ENCODE measurements at regions not wholly inside any gene's neighbourhood (a gene's known extent, or its start where the extent isn't known, plus 50 kb on each side); places are given as distances from the start of the nearest gene placed in this dataset.

DNA sequence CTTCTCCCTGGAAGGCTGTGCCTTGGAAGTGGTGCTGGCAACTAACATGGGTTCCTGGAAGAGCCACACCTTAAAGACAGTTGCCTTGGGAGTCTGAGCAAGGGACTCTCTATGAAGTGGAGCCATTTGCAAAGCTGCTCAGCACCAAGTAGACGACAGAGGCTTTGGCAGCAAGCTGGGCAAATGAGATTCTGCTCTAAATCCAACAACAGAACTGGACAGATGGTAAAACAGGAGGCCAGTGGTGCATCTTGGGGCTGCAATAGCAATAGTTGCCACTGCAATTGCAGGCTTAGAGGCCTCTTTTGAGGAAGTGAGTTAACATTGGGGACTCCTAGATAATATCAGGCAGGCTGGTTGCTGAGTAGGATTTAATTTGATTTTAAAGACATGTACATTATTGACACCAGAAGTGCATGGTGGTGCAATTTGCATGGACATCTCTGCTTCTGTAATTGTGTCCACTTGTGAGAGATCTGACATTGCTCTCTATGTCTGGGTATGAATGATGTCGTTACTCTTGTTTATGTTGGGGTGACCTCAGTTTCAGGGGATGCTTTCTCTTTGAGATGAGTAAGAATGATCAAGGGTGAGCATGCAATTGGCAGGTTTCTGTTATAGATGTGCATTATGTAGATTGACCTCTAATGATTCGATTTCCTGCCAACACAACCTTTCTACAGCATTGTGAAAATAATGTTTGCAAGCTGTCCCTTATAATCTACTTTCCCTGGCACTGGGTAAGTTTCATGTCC lies 568.3 kb upstream of the MEX3C start:
- no peaks in the 10 kb centered on the region for H3K79me2 ChIP-seq (ENCODE audit: control insufficient read depth, insufficient read depth, low read length)
- H3K9ac ChIP-seq (ENCODE audit: insufficient read depth in 1 of 2, low read depth in 2 of 2, low read length in 2 of 2) = no peak overlapping the region
- no peaks in the 10 kb centered on the region for H4K20me1 ChIP-seq (replicated peaks; ENCODE audit: control insufficient read depth, insufficient read depth, low read length)
- ChIA-PET POLR2A (no interaction called here), CTCF (ENCODE audit: low intra/inter-chr PET ratio) (no interaction called here)
- no peaks in the 10 kb centered on the region for H3K4me1 ChIP-seq (replicated peaks in 1 of 2; ENCODE audit: control insufficient read depth in 2 of 2, insufficient read depth in 2 of 2, low read length in 2 of 2)
- 0% methylated on average over 3 of the region's 3 CpGs for WGBS (ENCODE audit: insufficient coverage, low coverage, missing lambda C conversion rate)
- intact Hi-C loops (cut with micrococcal nuclease) (no loop called here), in situ Hi-C loops (cut with MboI) (no loop called here)
- H3K27me3 ChIP-seq (ENCODE audit: control insufficient read depth in 2 of 2, insufficient read depth in 2 of 2, low read length in 2 of 2) = no peaks in the 10 kb centered on the region
- no peak overlapping the region for H3K27ac ChIP-seq (ENCODE audit: extremely low read depth, low read depth, low read length)
- DNase-seq (ENCODE audit: extremely low read depth in 1 of 4, low spot score in 3 of 4) (no peak), FAIRE-seq (no peak), ATAC-seq (no peak)
- no peaks in the 10 kb centered on the region for H3K9me1 ChIP-seq (ENCODE audit: control insufficient read depth, insufficient read depth, low read length)
- no peaks in the 10 kb centered on the region for H3K36me3 ChIP-seq (ENCODE audit: control insufficient read depth, insufficient read depth, low read length)
- no peak overlapping the region for H2AFZ ChIP-seq (ENCODE audit: low read depth, low read length)
- H3K4me3 ChIP-seq = no peak overlapping the region
- no peak for TF ChIP-seq ZNF217 (CRISPR knock-in tag; IDR thresholded peaks at IDR 0.05)
- TF ChIP-seq, protein P1, sequence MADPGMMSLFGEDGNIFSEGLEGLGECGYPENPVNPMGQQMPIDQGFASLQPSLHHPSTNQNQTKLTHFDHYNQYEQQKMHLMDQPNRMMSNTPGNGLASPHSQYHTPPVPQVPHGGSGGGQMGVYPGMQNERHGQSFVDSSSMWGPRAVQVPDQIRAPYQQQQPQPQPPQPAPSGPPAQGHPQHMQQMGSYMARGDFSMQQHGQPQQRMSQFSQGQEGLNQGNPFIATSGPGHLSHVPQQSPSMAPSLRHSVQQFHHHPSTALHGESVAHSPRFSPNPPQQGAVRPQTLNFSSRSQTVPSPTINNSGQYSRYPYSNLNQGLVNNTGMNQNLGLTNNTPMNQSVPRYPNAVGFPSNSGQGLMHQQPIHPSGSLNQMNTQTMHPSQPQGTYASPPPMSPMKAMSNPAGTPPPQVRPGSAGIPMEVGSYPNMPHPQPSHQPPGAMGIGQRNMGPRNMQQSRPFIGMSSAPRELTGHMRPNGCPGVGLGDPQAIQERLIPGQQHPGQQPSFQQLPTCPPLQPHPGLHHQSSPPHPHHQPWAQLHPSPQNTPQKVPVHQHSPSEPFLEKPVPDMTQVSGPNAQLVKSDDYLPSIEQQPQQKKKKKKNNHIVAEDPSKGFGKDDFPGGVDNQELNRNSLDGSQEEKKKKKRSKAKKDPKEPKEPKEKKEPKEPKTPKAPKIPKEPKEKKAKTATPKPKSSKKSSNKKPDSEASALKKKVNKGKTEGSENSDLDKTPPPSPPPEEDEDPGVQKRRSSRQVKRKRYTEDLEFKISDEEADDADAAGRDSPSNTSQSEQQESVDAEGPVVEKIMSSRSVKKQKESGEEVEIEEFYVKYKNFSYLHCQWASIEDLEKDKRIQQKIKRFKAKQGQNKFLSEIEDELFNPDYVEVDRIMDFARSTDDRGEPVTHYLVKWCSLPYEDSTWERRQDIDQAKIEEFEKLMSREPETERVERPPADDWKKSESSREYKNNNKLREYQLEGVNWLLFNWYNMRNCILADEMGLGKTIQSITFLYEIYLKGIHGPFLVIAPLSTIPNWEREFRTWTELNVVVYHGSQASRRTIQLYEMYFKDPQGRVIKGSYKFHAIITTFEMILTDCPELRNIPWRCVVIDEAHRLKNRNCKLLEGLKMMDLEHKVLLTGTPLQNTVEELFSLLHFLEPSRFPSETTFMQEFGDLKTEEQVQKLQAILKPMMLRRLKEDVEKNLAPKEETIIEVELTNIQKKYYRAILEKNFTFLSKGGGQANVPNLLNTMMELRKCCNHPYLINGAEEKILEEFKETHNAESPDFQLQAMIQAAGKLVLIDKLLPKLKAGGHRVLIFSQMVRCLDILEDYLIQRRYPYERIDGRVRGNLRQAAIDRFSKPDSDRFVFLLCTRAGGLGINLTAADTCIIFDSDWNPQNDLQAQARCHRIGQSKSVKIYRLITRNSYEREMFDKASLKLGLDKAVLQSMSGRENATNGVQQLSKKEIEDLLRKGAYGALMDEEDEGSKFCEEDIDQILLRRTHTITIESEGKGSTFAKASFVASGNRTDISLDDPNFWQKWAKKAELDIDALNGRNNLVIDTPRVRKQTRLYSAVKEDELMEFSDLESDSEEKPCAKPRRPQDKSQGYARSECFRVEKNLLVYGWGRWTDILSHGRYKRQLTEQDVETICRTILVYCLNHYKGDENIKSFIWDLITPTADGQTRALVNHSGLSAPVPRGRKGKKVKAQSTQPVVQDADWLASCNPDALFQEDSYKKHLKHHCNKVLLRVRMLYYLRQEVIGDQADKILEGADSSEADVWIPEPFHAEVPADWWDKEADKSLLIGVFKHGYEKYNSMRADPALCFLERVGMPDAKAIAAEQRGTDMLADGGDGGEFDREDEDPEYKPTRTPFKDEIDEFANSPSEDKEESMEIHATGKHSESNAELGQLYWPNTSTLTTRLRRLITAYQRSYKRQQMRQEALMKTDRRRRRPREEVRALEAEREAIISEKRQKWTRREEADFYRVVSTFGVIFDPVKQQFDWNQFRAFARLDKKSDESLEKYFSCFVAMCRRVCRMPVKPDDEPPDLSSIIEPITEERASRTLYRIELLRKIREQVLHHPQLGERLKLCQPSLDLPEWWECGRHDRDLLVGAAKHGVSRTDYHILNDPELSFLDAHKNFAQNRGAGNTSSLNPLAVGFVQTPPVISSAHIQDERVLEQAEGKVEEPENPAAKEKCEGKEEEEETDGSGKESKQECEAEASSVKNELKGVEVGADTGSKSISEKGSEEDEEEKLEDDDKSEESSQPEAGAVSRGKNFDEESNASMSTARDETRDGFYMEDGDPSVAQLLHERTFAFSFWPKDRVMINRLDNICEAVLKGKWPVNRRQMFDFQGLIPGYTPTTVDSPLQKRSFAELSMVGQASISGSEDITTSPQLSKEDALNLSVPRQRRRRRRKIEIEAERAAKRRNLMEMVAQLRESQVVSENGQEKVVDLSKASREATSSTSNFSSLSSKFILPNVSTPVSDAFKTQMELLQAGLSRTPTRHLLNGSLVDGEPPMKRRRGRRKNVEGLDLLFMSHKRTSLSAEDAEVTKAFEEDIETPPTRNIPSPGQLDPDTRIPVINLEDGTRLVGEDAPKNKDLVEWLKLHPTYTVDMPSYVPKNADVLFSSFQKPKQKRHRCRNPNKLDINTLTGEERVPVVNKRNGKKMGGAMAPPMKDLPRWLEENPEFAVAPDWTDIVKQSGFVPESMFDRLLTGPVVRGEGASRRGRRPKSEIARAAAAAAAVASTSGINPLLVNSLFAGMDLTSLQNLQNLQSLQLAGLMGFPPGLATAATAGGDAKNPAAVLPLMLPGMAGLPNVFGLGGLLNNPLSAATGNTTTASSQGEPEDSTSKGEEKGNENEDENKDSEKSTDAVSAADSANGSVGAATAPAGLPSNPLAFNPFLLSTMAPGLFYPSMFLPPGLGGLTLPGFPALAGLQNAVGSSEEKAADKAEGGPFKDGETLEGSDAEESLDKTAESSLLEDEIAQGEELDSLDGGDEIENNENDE (IDR thresholded peaks at IDR 0.05; ENCODE audit: low read depth, low read length) = no peak
- no peak for TF ChIP-seq RHOXF2B (CRISPR knock-in tag; conservative IDR thresholded peaks at IDR 0.05)
- TF ChIP-seq NR4A1 (CRISPR knock-in tag; IDR thresholded peaks at IDR 0.05) = no peak
- TF ChIP-seq NR4A1 (tag; IDR thresholded peaks at IDR 0.05) = no peak
- TF ChIP-seq FOXA3 (CRISPR knock-in tag; conservative IDR thresholded peaks at IDR 0.05 in 1 of 2, IDR thresholded peaks at IDR 0.05 in 1 of 2) = no peak
- no peak for TF ChIP-seq MCM5 (IDR thresholded peaks at IDR 0.05; ENCODE audit: low read depth)
- no peak for TF ChIP-seq TRIM28 (IDR thresholded peaks at IDR 0.05)
- no TSS peak for BruUV-seq (replicated peaks)
- no peak overlapping the region for H3K4me2 ChIP-seq (ENCODE audit: insufficient read depth, low read length)
- no peaks in the 10 kb centered on the region for H3K9me3 ChIP-seq (replicated peaks; ENCODE audit: control insufficient read depth, insufficient read depth, low read depth, low read length)

Data from K562 (cell line).